ENCODE measurements at regions not wholly inside any gene's neighbourhood (a gene's known extent, or its start where the extent isn't known, plus 50 kb on each side); places are given as distances from the start of the nearest gene placed in this dataset.
"Not testable (repeated sequence)": the region's sequence is repeated elsewhere in the genome, so short reads cannot be mapped to it uniquely, and the experiment has no call there.

DNA sequence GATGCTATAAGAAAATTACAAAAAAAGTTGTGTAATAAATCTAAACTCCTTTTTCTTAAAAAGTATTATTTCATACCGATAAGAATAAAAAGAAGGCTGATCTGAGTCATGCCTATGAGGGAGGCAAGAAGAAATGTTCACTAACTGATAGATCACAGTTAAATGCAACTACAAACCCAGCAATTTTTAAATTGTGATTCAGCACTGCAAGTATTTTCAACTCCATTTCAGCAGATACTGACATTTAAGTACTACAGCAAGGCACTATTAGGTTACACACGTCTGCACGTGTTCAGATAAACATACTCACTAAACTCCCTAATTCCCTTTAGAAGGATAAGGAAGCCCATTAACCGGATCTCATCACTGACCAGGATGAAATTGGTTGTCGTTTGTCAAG, 213.3 kb upstream of the ZRANB2 start:
- H3K9me3 ChIP-seq (ENCODE audit: control insufficient read depth, insufficient read depth, low read depth, low read length): no peaks in the 10 kb centered on the region
- intact Hi-C loops (cut with micrococcal nuclease; ENCODE audit: unreplicated experiment) (no loop called here), in situ Hi-C loops (cut with HindIII; ENCODE audit: low pct_unique_long_range_greater_than_20kb, low sequenced_read_pairs) (no loop called here)
- no peaks in the 10 kb centered on the region for H3K36me3 ChIP-seq (ENCODE audit: control insufficient read depth, insufficient read depth, low read length)
- no peaks in the 10 kb centered on the region for H3K27me3 ChIP-seq (ENCODE audit: control insufficient read depth, insufficient read depth, low read length)
- CTCF ChIA-PET: no interaction called here
- H3K4me1 ChIP-seq (ENCODE audit: control insufficient read depth, insufficient read depth, low read length): no peaks in the 10 kb centered on the region
- DNase-seq (ENCODE audit: low read depth, low spot score) (no peak), ATAC-seq (no peak)
- no peak overlapping the region for H3K27ac ChIP-seq (ENCODE audit: low read length)
- POLR2A ChIA-PET: no interaction called here
- H3K4me3 ChIP-seq (ENCODE audit: low read depth in 2 of 2, low read length in 2 of 2): no peak overlapping the region
- no TSS peak for BruUV-seq (replicated peaks)
- TF ChIP-seq SIN3A (IDR thresholded peaks at IDR 0.05; ENCODE audit: borderline replicate concordance, insufficient read depth, low read depth, low read length) (no peak), POLR2AphosphoS5 (IDR thresholded peaks at IDR 0.05; ENCODE audit: low read depth, low read length) (no peak), TCF7L2 (IDR thresholded peaks at IDR 0.05; ENCODE audit: low read depth, low read length) (no peak)
- TF ChIP-seq, protein P1, sequence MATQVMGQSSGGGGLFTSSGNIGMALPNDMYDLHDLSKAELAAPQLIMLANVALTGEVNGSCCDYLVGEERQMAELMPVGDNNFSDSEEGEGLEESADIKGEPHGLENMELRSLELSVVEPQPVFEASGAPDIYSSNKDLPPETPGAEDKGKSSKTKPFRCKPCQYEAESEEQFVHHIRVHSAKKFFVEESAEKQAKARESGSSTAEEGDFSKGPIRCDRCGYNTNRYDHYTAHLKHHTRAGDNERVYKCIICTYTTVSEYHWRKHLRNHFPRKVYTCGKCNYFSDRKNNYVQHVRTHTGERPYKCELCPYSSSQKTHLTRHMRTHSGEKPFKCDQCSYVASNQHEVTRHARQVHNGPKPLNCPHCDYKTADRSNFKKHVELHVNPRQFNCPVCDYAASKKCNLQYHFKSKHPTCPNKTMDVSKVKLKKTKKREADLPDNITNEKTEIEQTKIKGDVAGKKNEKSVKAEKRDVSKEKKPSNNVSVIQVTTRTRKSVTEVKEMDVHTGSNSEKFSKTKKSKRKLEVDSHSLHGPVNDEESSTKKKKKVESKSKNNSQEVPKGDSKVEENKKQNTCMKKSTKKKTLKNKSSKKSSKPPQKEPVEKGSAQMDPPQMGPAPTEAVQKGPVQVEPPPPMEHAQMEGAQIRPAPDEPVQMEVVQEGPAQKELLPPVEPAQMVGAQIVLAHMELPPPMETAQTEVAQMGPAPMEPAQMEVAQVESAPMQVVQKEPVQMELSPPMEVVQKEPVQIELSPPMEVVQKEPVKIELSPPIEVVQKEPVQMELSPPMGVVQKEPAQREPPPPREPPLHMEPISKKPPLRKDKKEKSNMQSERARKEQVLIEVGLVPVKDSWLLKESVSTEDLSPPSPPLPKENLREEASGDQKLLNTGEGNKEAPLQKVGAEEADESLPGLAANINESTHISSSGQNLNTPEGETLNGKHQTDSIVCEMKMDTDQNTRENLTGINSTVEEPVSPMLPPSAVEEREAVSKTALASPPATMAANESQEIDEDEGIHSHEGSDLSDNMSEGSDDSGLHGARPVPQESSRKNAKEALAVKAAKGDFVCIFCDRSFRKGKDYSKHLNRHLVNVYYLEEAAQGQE (IDR thresholded peaks at IDR 0.05; ENCODE audit: insufficient read depth in 1 of 2, low read depth in 2 of 2, low read length in 1 of 2): no peak
- TF ChIP-seq, protein P2, sequence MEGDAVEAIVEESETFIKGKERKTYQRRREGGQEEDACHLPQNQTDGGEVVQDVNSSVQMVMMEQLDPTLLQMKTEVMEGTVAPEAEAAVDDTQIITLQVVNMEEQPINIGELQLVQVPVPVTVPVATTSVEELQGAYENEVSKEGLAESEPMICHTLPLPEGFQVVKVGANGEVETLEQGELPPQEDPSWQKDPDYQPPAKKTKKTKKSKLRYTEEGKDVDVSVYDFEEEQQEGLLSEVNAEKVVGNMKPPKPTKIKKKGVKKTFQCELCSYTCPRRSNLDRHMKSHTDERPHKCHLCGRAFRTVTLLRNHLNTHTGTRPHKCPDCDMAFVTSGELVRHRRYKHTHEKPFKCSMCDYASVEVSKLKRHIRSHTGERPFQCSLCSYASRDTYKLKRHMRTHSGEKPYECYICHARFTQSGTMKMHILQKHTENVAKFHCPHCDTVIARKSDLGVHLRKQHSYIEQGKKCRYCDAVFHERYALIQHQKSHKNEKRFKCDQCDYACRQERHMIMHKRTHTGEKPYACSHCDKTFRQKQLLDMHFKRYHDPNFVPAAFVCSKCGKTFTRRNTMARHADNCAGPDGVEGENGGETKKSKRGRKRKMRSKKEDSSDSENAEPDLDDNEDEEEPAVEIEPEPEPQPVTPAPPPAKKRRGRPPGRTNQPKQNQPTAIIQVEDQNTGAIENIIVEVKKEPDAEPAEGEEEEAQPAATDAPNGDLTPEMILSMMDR (IDR thresholded peaks at IDR 0.05): no peak

DNA sequence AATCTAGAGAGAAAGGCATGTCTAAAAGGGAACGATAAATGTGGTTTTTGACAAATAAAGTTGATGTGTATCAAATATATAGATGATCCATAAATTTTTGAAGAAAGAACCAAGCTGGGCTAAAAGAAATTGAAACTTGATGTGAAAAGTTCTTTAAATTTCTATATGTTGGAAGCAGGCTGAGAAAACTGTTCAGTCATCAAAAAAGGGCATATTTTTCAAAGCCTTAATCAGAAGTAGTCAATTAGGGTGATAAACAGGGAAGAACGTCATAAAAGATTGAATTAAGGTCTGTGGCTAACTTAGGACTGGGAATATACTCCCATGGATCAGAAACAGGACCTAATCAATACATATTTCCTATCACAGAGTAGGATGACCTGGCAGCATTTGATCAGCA, 211.4 kb upstream of the ZRANB2 start:
- POLR2A ChIA-PET: no interaction called here
- Histone ChIP-seq H3K9me3 (ENCODE audit: control insufficient read depth, insufficient read depth, low read depth, low read length) (peaks cover 7% of the 10 kb centered on the region; the same call in 1 of the 2 replicates), H3K4me1 (ENCODE audit: control insufficient read depth, insufficient read depth, low read length) (no peaks in the 10 kb centered on the region), H3K27me3 (ENCODE audit: control insufficient read depth, insufficient read depth, low read length) (no peaks in the 10 kb centered on the region), H3K36me3 (ENCODE audit: control insufficient read depth, insufficient read depth, low read length) (no peaks in the 10 kb centered on the region), H3K27ac (ENCODE audit: low read length) (no peak overlapping the region), H3K4me3 (ENCODE audit: low read depth in 2 of 2, low read length in 2 of 2) (no peak overlapping the region)
- BruUV-seq (replicated peaks): no TSS peak
- TF ChIP-seq TCF7L2 (IDR thresholded peaks at IDR 0.05; ENCODE audit: low read depth, low read length): no peak
- no peak for TF ChIP-seq POLR2AphosphoS5 (IDR thresholded peaks at IDR 0.05; ENCODE audit: low read depth, low read length)
- TF ChIP-seq, protein P2 (IDR thresholded peaks at IDR 0.05): no peak
- no peak for TF ChIP-seq SIN3A (IDR thresholded peaks at IDR 0.05; ENCODE audit: borderline replicate concordance, insufficient read depth, low read depth, low read length)
- TF ChIP-seq, protein P1 (IDR thresholded peaks at IDR 0.05; ENCODE audit: insufficient read depth in 1 of 2, low read depth in 2 of 2, low read length in 1 of 2): no peak
- CTCF ChIA-PET: no interaction called here
- ATAC-seq (no peak), DNase-seq (ENCODE audit: low read depth, low spot score) (no peak)
- intact Hi-C loops (cut with micrococcal nuclease; ENCODE audit: unreplicated experiment): no loop called here
- in situ Hi-C loops (cut with HindIII; ENCODE audit: low pct_unique_long_range_greater_than_20kb, low sequenced_read_pairs): no loop called here

DNA sequence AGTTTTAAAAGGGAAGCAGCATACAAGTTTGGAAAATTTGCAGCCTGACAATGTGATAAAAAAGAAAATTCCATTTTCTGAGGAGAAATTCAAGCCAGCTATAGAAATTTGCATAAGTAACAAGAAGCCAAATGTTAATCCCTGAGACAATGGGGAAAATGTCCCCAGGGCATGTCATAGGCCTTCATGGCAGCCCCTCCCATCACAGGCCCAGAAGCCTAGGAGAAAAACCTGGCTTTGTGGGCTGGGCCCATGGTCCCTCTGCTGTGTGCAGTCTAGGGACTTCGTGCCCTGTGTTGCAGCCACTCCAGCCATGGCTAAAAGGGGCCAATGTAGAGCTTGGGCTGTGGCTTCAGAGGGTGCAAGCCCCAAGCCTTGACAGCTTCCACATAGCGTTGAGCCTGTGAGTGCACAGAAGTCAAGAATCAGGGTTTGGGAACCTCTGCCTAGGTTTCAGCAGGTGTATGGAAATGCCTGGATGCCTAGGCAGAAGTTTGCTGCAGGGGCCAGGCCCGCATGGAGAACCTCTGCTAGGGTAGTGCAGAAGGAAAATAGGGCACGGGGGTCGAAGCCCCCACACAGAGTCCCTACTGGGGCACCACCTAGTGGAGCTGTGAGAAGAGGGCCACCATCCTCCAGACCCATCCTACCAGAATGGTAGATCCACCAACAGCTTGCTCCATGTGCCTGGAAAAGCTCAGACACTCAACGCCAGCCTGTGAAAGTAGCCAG, 209.8 kb upstream of the ZRANB2 start:
- DNase-seq (ENCODE audit: low read depth, low spot score); H3K4me1 ChIP-seq (ENCODE audit: control insufficient read depth, insufficient read depth, low read length); H3K9me3 ChIP-seq (ENCODE audit: control insufficient read depth, insufficient read depth, low read depth, low read length); H3K4me3 ChIP-seq (ENCODE audit: low read depth in 2 of 2, low read length in 2 of 2); ATAC-seq; intact Hi-C loops (cut with micrococcal nuclease; ENCODE audit: unreplicated experiment); H3K36me3 ChIP-seq (ENCODE audit: control insufficient read depth, insufficient read depth, low read length); H3K27ac ChIP-seq (ENCODE audit: low read length); POLR2A ChIA-PET; CTCF ChIA-PET; in situ Hi-C loops (cut with HindIII; ENCODE audit: low pct_unique_long_range_greater_than_20kb, low sequenced_read_pairs); H3K27me3 ChIP-seq (ENCODE audit: control insufficient read depth, insufficient read depth, low read length); BruUV-seq (replicated peaks): not testable (repeated sequence)
